NCI-H2171 (cell line): ENCODE measurements at regions not wholly inside any gene's neighbourhood (a gene's known extent, or its start where the extent isn't known, plus 50 kb on each side); places are given as distances from the start of the nearest gene placed in this dataset.

ENCODE experiments used
- DNase-seq: peaks from one replicate; lab custom pipeline; 2025; lab: John Stamatoyannopoulos, UW

DNA sequence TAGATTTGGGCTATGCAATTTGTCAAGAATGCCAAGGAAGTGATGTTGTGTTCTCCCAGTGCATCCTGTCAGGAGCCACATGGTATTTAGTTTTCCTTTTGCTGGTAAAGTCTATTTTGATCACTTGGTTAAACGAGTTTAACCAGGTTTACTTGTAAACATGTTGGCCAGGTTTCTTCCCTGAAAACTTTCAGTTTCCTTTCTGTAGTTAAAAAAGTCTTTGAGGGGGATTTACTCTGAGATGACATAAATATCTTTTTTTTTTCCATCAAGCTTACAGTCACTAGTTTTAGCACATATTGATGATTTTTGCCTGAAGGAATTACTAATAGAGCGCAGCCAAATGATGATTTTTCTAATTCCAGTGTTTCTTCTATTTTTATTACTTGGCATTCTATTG is 320.5 kb downstream of the PHF14 start:
- no peak for DNase-seq

DNA sequence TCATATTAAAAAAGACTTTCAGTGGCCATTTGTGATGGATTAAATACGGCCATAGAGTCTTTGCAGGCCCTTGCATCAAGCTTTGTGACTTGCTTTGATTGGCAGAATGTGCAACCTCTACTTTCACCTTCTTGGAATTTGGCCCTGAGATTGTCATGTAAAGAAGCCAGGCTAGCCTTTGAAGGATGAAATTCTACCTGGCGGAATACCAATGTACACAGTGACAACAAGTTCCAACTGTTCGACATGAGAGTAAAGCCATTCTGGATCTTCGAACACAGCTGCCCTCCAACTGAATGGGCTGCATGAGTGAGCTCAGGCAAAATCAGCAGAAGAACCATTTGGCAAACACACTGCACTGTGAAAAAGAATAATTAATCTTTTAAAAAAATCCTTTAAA is 321.3 kb downstream of the PHF14 start:
- DNase-seq: peak; percentile 34

DNA sequence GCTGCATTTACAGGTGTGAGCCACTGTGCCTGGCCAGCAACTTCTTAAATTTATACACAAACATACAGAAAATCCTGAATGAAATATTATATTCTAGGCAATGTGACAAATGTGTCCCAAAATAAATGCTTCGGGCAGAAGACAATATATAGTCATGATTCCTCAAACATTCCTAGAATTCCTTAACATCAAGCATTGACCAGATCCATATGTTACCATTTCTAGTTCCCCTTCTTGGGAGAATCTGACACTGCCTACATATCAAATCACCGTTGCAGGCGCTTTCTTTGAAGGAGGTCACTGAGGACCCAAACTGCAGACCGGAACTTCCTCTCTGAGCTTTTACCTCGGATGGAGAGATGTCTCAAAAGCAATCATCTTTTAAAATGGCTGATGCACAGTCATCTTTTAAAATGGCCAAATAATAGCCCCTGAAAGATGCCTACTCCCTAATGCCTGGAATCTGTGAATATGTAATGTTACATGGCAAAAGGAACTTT is 323.5 kb downstream of the PHF14 start:
- no peak for DNase-seq

DNA sequence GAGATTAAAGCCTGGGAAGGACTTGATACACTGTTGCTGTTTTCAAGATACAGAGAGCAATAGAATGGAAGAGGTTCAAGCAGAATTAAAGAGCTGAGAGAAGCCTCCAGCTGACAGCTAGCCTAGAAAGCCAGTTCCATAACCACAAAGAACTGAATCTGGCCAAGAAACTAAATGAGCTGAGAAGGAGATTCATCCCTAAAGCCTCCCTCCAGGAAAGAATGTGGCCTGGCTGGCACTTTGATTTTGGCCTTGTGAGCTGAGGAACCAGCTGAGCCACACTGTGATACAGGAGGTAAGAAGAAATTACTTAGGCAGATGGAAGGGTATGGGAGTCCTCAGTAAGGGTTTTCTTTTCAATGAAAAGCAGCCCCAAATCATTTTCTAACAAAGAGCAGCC is 324.1 kb downstream of the PHF14 start:
- no peak for DNase-seq

DNA sequence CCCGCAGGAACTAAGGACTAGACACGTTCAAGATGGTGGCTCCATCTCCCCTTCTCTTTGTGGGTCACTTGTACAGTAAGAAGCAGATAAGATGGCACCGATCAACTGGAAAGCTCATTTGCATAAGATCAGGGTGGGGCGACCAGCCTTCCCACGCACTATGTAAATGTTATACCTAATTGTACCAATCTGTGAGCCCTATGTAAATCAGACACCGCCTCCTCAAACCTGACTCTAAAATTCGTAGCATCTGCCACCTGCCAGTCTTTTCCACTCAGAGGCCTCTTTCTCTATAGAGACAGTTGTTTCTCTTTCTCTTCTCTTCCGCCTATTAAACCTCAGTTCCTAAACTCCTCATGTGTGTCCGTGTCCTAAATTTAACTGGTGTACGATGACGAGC is 324.5 kb downstream of the PHF14 start:
- peak; percentile 85 for DNase-seq

DNA sequence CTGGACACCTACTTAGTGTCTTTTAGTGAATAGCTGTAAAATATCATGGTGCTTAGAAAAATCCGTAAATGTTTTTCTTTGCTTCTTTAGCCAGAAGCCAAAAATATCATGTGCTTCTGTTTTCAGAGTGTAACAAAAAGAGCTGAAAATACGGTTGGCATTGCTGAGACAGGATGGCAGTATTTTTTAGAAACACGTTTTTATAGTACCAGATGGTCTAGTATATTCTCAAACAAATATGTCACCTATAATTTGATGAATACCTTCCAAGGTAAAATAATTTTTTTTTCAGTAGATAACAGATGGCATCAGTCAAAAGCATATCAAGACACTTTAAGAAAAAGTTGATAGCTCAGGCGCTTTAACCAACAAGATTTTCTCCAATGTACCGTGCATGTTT is 326.6 kb downstream of the PHF14 start:
- peak; percentile 80 for DNase-seq

DNA sequence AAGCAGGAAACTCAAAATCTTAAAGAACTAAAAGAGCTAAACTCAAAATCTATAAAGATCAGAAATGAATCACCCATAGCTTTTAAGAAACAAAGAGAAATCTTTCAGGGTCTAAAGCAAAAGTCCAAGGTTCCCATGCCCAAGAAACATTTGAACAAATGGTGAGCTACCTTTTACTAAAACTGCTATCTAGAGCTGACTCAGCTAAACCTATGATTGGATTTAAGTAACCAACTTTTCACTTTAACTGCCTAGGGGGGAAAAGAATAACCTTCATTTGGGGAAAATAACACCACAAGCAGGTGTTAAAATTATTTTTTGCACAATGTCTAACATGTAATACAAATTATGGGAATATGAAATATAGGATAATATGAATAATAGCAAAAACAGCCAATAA is 328.4 kb downstream of the PHF14 start:
- no peak for DNase-seq

DNA sequence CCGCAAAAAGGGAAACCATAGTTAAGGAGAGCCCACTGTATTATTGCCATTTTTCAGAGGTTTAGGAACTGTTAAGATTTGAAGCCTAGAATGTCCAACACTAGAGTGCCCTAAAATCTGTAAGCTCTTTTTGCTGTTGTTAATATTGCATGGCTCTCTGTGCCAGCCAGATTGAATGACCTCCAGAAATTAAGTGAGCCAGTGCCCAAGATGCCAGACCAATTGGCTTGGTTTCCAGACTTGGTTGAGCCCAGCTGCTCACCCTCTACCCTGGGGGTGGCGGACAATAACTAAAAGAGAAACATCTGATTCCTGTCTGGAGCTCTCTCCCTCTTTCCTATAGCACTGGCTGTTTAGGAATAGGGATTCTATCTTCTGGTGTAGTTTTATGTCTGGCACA is 340.1 kb downstream of the PHF14 start:
- DNase-seq: no peak

DNA sequence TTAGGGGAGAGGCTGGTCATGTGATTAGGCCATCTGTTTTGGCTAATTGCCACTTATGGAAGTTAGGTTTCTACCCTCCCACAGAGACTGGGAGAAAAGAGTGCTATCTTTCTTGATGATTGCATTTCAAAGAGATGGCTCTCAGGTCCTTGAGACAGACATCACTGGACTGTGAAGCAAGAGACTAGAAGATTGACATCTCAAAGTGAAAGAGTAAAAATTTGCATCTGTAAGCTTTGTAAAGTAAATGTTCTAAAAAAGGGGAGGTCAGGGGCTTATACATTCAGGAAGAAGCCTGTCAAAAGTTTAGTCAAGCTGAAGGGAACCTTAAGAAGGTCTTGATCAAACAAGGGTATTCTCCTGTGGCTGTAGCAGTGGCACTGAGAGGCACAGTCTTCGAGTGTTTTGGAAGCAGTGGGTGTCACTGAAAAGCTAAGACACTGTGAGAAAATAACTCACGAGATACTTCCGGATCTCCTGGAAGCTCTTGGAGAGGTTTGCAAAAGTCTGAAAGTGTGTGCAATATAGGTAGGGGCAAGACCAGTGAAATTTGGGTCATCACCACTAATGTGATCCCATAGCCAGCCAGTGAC is 342.1 kb downstream of the PHF14 start:
- DNase-seq: no peak

DNA sequence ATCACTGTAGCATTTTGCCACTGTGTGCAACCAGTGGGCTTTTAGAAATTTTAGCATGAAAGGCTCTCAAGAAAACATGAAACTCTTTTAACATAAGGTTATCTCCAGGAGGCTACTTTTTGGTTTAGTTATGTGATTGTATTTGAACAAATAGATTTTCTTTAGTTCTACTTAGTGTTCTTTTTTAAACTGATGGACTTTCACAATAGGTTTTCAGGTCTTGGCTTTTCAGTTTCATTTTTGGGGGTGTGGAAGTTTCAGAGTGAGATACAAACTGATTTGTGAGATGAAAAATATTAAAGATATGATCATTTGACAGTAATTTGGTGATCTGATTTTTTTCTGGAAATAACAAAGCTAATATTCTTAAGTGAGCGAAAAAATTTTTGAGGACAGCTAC is 344.1 kb downstream of the PHF14 start:
- no peak for DNase-seq

DNA sequence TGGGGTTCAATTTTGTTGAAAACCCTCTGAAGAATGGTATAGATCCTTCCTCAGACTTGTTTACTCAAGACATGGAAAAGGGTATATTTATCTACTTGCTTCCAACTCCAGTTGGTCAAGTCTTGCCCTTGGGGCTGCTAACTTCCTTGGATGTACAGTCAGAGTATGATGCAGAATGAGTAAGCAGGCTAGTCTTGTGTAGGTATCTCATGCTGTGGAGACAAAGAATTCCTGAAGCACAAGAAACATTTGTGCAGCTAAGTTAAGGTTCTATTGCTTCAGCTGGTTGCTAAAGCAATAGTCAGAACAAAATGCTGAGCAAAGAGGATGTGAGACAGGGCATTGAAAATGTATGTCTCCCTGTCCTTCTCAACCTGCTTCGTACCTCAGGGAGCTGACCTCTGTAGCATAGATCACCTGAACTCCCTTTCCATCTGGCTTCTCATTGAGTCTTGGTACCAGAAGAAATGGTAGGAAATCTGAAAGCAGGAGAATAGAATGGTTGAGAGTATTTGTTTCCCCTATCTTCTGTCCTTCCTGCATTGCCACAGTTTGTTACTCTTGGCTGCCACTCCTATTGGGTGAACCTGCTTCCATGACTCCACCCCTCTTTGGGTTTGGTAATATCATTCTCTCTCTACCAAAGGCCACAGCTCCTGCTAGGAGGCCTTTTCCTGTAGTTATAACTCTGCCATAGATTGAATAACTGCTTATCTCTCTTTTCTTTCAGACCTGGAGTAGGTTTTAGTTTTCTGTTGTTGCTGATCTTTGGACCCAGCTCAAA is 346.0 kb downstream of the PHF14 start:
- no peak for DNase-seq
